ENCODE measurements at regions not wholly inside any gene's neighbourhood (a gene's known extent, or its start where the extent isn't known, plus 50 kb on each side); places are given as distances from the start of the nearest gene placed in this dataset.

DNA sequence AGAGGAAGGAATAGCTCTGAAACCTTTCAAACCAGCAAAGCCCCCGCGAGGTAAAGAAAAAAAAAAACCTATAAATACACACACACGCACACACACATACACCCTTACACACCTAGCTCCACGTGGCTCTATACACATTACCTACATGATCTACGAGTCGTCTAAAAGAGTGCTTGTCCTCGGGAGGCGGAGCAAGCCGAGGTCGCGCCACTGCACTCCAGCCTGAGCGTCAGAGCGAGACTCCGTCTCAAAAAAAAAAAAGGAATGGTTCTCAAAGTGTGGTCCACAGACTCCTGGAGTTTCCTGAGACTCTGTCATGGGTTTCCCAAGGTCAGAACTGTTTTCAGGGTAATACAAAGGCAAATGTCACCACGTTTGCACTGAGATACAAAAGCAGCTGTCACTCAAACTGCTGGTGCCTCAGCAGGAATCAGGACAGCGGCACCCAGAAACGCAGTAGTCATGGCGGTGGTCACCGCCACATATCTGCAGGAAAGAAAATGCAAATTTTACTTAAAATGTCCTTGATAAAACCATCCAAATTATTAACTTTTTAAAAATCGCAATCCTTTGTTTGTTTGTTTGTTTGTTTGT lies 130.0 kb upstream of the GPC1 start:
- TF ChIP-seq, protein P1, sequence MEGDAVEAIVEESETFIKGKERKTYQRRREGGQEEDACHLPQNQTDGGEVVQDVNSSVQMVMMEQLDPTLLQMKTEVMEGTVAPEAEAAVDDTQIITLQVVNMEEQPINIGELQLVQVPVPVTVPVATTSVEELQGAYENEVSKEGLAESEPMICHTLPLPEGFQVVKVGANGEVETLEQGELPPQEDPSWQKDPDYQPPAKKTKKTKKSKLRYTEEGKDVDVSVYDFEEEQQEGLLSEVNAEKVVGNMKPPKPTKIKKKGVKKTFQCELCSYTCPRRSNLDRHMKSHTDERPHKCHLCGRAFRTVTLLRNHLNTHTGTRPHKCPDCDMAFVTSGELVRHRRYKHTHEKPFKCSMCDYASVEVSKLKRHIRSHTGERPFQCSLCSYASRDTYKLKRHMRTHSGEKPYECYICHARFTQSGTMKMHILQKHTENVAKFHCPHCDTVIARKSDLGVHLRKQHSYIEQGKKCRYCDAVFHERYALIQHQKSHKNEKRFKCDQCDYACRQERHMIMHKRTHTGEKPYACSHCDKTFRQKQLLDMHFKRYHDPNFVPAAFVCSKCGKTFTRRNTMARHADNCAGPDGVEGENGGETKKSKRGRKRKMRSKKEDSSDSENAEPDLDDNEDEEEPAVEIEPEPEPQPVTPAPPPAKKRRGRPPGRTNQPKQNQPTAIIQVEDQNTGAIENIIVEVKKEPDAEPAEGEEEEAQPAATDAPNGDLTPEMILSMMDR (IDR thresholded peaks at IDR 0.05) = no peak
- TF ChIP-seq ZFX (IDR thresholded peaks at IDR 0.05; ENCODE audit: borderline replicate concordance) = no peak

Data from 22Rv1 (cell line).